C4-2B (cell line): ENCODE measurements at regions not wholly inside any gene's neighbourhood (a gene's known extent, or its start where the extent isn't known, plus 50 kb on each side); places are given as distances from the start of the nearest gene placed in this dataset.

ENCODE experiments used
- CTCF ChIP-seq: fragments of 450-650 bp; conservative IDR thresholded peaks from 2 replicates; pipeline ENCODE4 v1.5.1; 2017; ENCODE audit warnings: mild to moderate bottlenecking
- ZFX ChIP-seq: fragments of 450-650 bp; IDR thresholded peaks from 2 replicates; pipeline ENCODE4 v1.6.1; 2017

GRCh38 chr7:46028246-46028645 is 107.2 kb upstream of the IGFBP3 start:
- TF ChIP-seq CTCF (no peak), ZFX (no peak)
